Astrocyte (in vitro differentiated cells and primary cell): ENCODE measurements at regions not wholly inside any gene's neighbourhood (a gene's known extent, or its start where the extent isn't known, plus 50 kb on each side); places are given as distances from the start of the nearest gene placed in this dataset.

ENCODE experiments used
- EZH2 ChIP-seq: IDR thresholded peaks from 2 replicates; pipeline ENCODE4 v1.6.1; 2012; ENCODE audit warnings: mild to moderate bottlenecking, low read length, inconsistent platforms; ENCODE audit not compliant: insufficient read depth
- TF ChIP-seq, protein P1 (sequence below): IDR thresholded peaks from 2 replicates; pipeline ENCODE4 v1.5.1; 2011; ENCODE audit warnings: low read depth, mild to moderate bottlenecking, inconsistent platforms, low read length, moderate library complexity; ENCODE audit not compliant: insufficient read depth

DNA sequence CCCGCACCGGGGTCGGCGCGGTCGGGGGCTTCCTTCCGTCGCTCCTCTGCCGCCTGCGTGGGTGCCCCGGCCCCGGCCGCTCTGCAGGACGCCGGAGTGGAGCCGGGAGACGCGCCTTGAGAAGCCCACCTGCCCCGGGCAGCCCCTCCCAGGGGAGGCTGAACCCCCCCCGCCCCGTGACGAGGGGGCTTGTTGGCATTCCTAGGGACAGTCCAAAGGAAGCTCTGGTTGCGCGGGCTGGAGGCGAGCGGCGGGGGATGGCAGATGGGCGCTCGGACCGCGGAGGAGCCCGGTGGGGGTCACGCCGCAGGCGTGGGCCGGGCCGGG, 133.5 kb upstream of the MGAT5 start:
- TF ChIP-seq, protein P1, sequence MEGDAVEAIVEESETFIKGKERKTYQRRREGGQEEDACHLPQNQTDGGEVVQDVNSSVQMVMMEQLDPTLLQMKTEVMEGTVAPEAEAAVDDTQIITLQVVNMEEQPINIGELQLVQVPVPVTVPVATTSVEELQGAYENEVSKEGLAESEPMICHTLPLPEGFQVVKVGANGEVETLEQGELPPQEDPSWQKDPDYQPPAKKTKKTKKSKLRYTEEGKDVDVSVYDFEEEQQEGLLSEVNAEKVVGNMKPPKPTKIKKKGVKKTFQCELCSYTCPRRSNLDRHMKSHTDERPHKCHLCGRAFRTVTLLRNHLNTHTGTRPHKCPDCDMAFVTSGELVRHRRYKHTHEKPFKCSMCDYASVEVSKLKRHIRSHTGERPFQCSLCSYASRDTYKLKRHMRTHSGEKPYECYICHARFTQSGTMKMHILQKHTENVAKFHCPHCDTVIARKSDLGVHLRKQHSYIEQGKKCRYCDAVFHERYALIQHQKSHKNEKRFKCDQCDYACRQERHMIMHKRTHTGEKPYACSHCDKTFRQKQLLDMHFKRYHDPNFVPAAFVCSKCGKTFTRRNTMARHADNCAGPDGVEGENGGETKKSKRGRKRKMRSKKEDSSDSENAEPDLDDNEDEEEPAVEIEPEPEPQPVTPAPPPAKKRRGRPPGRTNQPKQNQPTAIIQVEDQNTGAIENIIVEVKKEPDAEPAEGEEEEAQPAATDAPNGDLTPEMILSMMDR, result no peak
- TF ChIP-seq EZH2, result no peak
